SW480 (cell line): ENCODE measurements at regions not wholly inside any gene's neighbourhood (a gene's known extent, or its start where the extent isn't known, plus 50 kb on each side); places are given as distances from the start of the nearest gene placed in this dataset.
A peak's percentile ranks its signal among the peaks of the same experiment; 100 is the strongest.

Source experiments
- DNase-seq: peaks from one replicate; pipeline ENCODE4 v3.0.0-alpha.2; 2016; ENCODE audit warnings: low spot score

- no peak for DNase-seq
Measured at GRCh38 chr2:206368484-206368883, 74.8 kb upstream of the ADAM23 start.

DNA sequence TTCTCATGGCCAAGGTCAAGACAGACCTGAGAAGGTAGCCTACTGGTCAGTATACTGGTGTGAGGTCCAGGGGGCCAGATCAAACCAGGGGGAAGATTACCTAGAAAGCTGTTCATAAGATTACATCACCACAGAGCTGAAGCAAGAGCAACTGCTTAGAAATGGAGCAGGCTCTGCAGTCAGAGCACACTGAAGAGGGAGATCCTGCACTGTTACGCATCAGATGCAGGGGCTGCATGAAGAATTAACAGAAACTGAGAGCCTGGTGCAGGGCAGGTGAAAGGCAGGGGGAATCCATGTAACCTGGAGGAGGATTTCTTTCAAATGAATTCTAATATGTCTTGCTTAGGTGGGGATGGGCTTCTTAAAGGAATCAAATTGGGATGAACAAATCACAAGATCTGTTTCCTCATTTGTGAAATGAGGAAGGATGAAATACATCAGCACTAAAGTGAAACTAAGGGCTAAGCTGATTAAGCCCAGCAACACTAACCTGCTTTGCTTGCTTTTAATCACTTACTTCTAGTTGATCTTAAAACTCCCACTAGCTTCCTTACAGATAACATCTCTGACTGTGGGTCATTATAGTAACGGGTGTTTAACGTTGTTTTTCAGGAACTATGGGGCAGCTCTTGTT, 74.3 kb upstream of the ADAM23 start:
- no peak for DNase-seq

- no peak for DNase-seq
Measured at GRCh38 chr2:206375956-206376355, 67.4 kb upstream of the ADAM23 start.

- DNase-seq = no peak
Measured at GRCh38 chr2:206378835-206379234, 64.5 kb upstream of the ADAM23 start.

GRCh38 chr2:206379266-206379665, 64.1 kb upstream of the ADAM23 start:
- no peak for DNase-seq

DNA sequence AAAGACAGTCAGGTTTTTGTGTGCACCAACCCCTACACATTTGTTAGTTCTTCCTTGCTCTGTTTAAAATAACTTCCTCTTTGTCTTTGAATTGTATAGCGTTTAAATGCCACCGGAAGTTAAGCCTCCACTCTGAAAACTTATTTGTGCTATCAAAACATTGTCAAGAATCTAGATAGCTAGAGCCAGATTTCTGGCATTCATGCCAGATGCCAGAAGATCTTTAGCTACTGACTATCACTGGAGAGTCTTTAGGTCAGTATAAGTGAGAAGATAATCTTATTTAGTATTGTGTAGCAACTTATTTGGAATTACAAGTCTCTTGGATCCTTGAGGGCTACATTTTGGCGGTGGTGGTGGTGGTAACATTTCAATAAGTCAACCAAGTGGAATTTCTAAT, 63.4 kb upstream of the ADAM23 start:
- DNase-seq = no peak

DNA sequence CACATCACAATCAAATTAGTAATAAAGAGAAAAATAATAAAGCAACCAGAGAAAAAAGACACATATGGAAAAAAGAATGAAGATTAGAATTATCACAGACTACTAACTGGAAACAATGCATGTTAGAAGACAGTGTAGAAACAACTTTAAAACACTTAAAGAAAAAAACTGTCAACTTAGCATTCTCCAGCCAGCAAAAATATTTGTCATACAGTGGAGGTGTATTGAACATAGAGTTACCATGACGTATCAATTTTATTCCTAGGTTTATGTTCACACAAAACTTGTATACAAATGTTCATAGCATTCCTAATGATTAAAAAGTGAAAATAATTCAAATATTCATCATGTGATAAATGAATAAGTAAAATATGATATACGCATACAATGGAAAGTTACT, 61.5 kb upstream of the ADAM23 start:
- no peak for DNase-seq

DNA sequence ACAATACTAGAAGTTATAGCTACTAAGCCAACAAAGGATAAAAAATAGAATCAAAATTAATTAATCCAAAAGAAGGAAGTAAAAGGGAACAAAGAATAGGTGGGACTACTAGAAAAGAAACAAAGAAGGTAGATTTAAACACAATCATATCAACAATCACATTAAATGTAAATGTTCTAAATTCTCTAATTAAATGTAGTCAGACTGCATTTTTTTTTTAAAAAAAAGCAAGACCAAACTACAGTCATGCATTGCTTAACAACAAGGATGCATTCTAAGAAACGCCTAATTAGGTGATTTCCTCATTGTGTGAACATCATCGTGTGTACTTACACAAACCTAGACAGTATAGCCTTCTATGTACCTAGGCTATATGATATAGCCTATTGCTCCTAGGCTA, 59.7 kb upstream of the ADAM23 start:
- no peak for DNase-seq

DNA sequence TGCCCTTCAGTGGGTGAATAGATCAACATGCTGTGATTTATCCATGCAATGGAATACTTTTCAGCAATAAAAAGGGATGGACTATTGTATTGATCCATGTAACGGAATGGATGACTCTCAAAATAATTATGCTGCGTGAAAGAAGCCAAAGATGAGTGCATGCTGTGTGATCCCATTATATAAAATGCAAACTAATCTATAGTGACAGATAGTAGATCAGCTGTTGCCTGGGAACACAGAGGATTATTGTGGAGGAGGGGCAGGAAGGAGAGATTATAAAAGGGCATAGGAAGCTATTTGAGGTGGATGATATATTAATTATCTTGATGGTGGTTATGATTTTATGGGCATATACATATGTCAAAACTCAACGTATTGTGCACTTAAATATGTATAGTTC, 55.5 kb upstream of the ADAM23 start:
- DNase-seq = no peak

- DNase-seq = no peak
Measured at GRCh38 chr2:206388698-206389097, 54.6 kb upstream of the ADAM23 start.

- no peak for DNase-seq
Measured at GRCh38 chr2:206389164-206389563, 54.2 kb upstream of the ADAM23 start.

GRCh38 chr2:206390181-206390580, 53.2 kb upstream of the ADAM23 start:
- no peak for DNase-seq

DNA sequence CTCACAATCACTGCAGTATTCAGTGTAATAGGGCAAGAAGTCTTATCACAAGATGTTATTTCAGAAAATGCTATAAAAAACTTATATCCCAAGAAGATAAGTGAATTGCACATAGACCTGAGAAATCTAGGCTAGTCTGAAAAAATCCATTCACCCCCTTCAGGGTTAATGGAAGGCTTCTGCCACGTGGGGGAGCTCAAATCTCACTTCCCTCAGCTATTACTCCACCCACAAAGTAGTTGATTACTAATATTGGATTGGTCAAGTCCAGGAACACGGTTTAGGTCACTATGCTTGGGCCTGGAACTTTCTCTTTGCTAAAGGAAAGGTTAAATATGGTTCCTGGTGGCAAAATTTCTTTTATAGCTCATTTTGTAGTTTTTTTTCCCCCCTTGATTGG, 51.2 kb upstream of the ADAM23 start:
- peak; percentile 53 for DNase-seq
